Keratinocyte (primary cell): ENCODE measurements at regions not wholly inside any gene's neighbourhood (a gene's known extent, or its start where the extent isn't known, plus 50 kb on each side); places are given as distances from the start of the nearest gene placed in this dataset.

ENCODE experiments used
- EZH2 ChIP-seq: IDR thresholded peaks from one replicate; pipeline ENCODE4 v1.6.1; 2012; ENCODE audit warnings: inconsistent platforms, mild to moderate bottlenecking, low read length, moderate library complexity
- TF ChIP-seq, protein P1 (sequence below), 3 experiments: IDR thresholded peaks in 1 of 3; conservative IDR thresholded peaks in 1 of 3; optimal IDR thresholded peaks in 1 of 3; 2 replicates in 2 of 3; 3 replicates in 1 of 3; pipeline versions ENCODE3 to v1.5.1; 2011; ENCODE audit warnings: low read length in 3 of 3, mild to moderate bottlenecking in 3 of 3, moderate library complexity in 2 of 3, control low read depth in 1 of 3, inconsistent platforms in 1 of 3; ENCODE audit not compliant: insufficient read depth in 2 of 3; ENCODE audit errors: extremely low read depth in 1 of 3

GRCh38 chr13:105033999-105034398 lies 1501.5 kb downstream of the EFNB2 start:
- no peak for TF ChIP-seq EZH2
- TF ChIP-seq, protein P1, sequence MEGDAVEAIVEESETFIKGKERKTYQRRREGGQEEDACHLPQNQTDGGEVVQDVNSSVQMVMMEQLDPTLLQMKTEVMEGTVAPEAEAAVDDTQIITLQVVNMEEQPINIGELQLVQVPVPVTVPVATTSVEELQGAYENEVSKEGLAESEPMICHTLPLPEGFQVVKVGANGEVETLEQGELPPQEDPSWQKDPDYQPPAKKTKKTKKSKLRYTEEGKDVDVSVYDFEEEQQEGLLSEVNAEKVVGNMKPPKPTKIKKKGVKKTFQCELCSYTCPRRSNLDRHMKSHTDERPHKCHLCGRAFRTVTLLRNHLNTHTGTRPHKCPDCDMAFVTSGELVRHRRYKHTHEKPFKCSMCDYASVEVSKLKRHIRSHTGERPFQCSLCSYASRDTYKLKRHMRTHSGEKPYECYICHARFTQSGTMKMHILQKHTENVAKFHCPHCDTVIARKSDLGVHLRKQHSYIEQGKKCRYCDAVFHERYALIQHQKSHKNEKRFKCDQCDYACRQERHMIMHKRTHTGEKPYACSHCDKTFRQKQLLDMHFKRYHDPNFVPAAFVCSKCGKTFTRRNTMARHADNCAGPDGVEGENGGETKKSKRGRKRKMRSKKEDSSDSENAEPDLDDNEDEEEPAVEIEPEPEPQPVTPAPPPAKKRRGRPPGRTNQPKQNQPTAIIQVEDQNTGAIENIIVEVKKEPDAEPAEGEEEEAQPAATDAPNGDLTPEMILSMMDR (optimal IDR thresholded peaks at IDR 0.05 in 1 of 3, IDR thresholded peaks at IDR 0.05 in 1 of 3, conservative IDR thresholded peaks at IDR 0.05 in 1 of 3; ENCODE audit: extremely low read depth in 1 of 3, insufficient read depth in 2 of 3, low read length in 3 of 3), result no peak
